ENCODE measurements at regions not wholly inside any gene's neighbourhood (a gene's known extent, or its start where the extent isn't known, plus 50 kb on each side); places are given as distances from the start of the nearest gene placed in this dataset.
A peak's percentile ranks its signal among the peaks of the same experiment; 100 is the strongest.

GRCh38 chr4:123698556-123698955, 302.0 kb downstream of the SPRY1 start:
- Histone ChIP-seq H3K4me1 (no peaks in the 10 kb centered on the region), H3K27ac (no peak overlapping the region), H3K36me3 (no peaks in the 10 kb centered on the region), H3K9me3 (no peaks in the 10 kb centered on the region), H3K4me3 (no peak overlapping the region), H3K27me3 (no peaks in the 10 kb centered on the region)
- TF ChIP-seq CTCF (IDR thresholded peaks at IDR 0.05) (no peak), POLR2A (IDR thresholded peaks at IDR 0.05) (no peak)
- DNase-seq, result no peak

GRCh38 chr4:123699880-123700771, 303.5 kb downstream of the SPRY1 start:
- no peak for TF ChIP-seq CTCF (IDR thresholded peaks at IDR 0.05)
- no peak for TF ChIP-seq POLR2A (IDR thresholded peaks at IDR 0.05)
- Histone ChIP-seq H3K4me3 (no peak overlapping the region), H3K4me1 (no peaks in the 10 kb centered on the region), H3K27me3 (no peaks in the 10 kb centered on the region), H3K9me3 (no peaks in the 10 kb centered on the region), H3K36me3 (no peaks in the 10 kb centered on the region), H3K27ac (peak overlapping the region in 2 of 4 donors; percentile 20 to 34)
- DNase-seq, result no peak

GRCh38 chr4:123701131-123701575, 304.6 kb downstream of the SPRY1 start:
- TF ChIP-seq CTCF (IDR thresholded peaks at IDR 0.05) (no peak), POLR2A (IDR thresholded peaks at IDR 0.05) (no peak)
- Histone ChIP-seq H3K4me3 (no peak overlapping the region), H3K9me3 (no peaks in the 10 kb centered on the region), H3K27me3 (no peaks in the 10 kb centered on the region), H3K36me3 (no peaks in the 10 kb centered on the region), H3K27ac (peak overlapping the region in 1 of 4 donors; percentile 34), H3K4me1 (no peaks in the 10 kb centered on the region)
- DNase-seq, result no peak

- Histone ChIP-seq H3K27me3 (no peaks in the 10 kb centered on the region), H3K27ac (no peak overlapping the region), H3K4me3 (no peak overlapping the region), H3K36me3 (no peaks in the 10 kb centered on the region), H3K9me3 (peaks cover 0 to 5% (median 0%) of the 10 kb centered on the region in 4 donors), H3K4me1 (no peaks in the 10 kb centered on the region)
- TF ChIP-seq POLR2A (IDR thresholded peaks at IDR 0.05), result no peak
- no peak for TF ChIP-seq CTCF (IDR thresholded peaks at IDR 0.05)
- no peak for DNase-seq
Observed at GRCh38 chr4:123705419-123705818, 308.8 kb downstream of the SPRY1 start.

- H3K27me3 ChIP-seq, result no peaks in the 10 kb centered on the region
- no peaks in the 10 kb centered on the region for H3K4me1 ChIP-seq
- H3K36me3 ChIP-seq, result no peaks in the 10 kb centered on the region
- H3K27ac ChIP-seq, result no peak overlapping the region
- H3K4me3 ChIP-seq, result no peak overlapping the region
- H3K9me3 ChIP-seq, result peaks cover 0 to 5% (median 0%) of the 10 kb centered on the region in 4 donors
- TF ChIP-seq POLR2A (IDR thresholded peaks at IDR 0.05), result no peak
- no peak for TF ChIP-seq CTCF (IDR thresholded peaks at IDR 0.05)
- no peak for DNase-seq
Observed at GRCh38 chr4:123706973-123707372, 310.4 kb downstream of the SPRY1 start.
